HG02623 (cell line): ENCODE measurements at regions not wholly inside any gene's neighbourhood (a gene's known extent, or its start where the extent isn't known, plus 50 kb on each side); places are given as distances from the start of the nearest gene placed in this dataset.
"Not testable (repeated sequence)": the region's sequence is repeated elsewhere in the genome, so short reads cannot be mapped to it uniquely, and the experiment has no call there.

Experiments used
- ATAC-seq: cut with Tn5 transposase; IDR thresholded peaks from one replicate; pipeline ENCODE4 v1.9.1; 2021; ENCODE audit warnings: moderate library complexity; ENCODE audit not compliant: unreplicated experiment

- ATAC-seq, result no peak
Observed at GRCh38 chr18:38575023-38575422, 1009.4 kb upstream of the CELF4 start.

DNA sequence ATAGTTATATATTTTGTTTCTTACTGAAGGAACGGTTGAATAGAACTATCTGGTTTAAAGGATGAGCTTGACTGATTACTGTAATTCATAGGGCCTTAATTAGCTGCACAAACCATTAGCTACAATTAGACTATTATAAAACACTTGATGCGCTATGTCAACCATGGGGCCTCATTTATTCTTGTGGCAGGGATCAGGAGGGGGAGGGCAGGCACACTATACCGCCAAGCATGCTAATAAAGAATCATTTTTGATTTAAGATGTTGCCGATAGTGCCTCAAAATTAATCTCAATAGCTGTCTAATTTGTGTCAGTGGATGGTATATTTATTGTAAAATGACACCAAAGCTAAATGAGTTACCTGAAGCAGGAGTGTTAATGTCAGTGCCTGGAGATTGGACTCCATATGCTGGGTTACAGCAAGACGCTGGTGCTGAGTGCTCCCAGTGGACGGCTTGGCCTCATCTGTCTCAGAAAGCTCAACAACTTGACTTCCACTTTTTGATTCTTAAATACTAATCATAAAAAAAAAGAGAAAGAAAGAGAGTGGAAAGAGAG is 1007.0 kb upstream of the CELF4 start:
- ATAC-seq, result no peak

- no peak for ATAC-seq
Observed at GRCh38 chr18:38571651-38572050, 1006.1 kb upstream of the CELF4 start.

- no peak for ATAC-seq
Observed at GRCh38 chr18:38565513-38565912, 999.9 kb upstream of the CELF4 start.

DNA sequence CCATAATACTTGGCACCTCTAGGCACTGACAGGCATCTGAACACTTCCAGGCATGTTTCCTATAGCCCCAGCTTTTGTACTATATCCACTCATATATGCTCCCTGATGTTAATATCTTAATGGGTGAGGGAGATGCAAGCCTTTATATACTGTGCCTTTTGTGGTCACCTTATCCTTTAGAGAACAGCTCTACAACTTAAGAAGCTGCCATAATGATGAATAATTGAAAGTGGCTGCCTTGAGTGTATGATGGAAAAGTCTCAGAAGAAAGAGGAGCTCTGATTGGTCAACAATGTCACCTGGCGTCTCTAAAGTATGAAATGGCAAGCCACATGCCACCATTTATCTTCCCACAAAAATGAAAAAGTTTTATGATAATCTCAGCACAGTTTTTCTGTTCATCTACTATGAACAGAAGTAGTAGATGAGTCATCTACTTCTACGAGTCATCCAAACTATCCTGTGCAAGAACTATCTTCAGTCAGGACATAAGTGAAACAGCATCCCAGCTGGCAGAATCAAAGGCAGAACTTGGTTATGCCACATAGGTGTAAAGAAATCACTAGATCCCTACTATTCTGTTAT is 997.9 kb upstream of the CELF4 start:
- no peak for ATAC-seq

- ATAC-seq, result no peak
Observed at GRCh38 chr18:38557006-38557405, 991.4 kb upstream of the CELF4 start.

- ATAC-seq, result no peak
Observed at GRCh38 chr18:38552732-38553321, 987.2 kb upstream of the CELF4 start.

- no peak for ATAC-seq
Observed at GRCh38 chr18:38551881-38552280, 986.3 kb upstream of the CELF4 start.

DNA sequence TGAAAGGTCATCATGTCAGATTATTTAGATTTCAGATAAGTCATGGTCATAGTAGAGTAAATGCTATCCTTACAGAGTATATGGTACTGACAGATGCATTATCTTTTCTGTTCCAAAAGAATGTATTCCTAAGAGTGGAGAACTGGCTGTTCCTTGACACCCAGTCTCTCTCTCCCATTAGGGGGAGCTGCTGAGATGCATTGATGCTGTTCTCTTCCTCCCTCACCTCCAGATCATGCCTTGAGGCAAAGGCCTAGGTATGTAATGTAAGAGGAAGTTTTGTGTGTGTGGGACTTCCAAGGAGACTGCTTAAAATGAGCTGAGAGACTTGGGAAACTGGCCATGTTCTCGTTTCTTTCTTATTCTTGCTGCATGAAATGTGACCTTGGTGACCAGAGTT is 979.5 kb upstream of the CELF4 start:
- ATAC-seq, result no peak

- no peak for ATAC-seq
Observed at GRCh38 chr18:38539856-38540255, 974.3 kb upstream of the CELF4 start.

- no peak for ATAC-seq
Observed at GRCh38 chr18:38539371-38539770, 973.8 kb upstream of the CELF4 start.

- ATAC-seq, result no peak
Observed at GRCh38 chr18:38534073-38534472, 968.5 kb upstream of the CELF4 start.

- no peak for ATAC-seq
Observed at GRCh38 chr18:38526922-38527321, 961.3 kb upstream of the CELF4 start.

- ATAC-seq, result no peak
Observed at GRCh38 chr18:38525039-38525438, 959.4 kb upstream of the CELF4 start.

GRCh38 chr18:38520786-38521185 is 955.2 kb upstream of the CELF4 start:
- ATAC-seq, result no peak

- ATAC-seq, result no peak
Observed at GRCh38 chr18:38502539-38502938, 936.9 kb upstream of the CELF4 start.

DNA sequence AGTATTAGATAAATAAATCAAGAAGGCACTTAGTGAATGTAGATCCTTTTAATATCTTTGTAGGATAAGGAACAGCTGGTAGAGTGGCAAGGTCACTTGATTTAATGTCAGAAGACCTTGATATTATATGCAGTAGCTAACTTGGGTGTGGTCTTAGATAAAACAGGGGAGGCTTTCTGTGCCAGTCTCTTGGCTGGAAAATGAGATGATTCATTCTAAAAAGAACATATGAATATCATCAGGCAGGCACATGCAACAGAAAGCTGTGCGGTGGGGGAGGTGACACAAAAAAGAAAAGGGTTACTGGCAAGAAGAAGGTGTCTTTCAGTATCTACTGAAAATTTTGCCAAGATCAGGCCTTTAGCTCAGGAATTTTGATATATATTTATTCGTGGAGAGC is 931.7 kb upstream of the CELF4 start:
- ATAC-seq, result no peak

DNA sequence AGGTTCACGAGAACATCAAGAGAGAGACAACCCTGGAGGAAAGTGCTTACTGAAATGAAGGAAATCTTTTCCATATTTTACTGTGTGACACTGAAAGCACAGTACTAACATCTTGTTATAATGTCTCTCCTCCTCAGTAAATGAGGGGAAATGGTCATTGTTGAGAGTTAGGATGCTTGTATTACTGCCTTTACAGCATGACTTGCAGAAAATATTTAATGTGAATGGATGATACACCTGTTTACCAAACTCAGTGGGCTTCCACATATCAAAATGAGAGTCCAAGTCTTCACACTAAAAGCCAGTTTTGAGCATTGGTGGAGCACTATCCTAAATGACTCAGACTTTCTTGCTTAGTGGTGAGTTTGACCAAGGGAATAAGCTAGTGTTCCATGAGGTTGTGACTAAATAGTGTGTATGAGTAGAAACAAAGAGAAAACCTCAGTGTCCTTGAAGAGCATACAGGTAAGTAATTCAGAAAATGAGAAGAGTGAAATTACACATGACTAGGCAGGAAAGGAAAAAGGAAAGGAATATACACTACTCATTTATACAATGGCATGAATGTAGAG is 930.7 kb upstream of the CELF4 start:
- no peak for ATAC-seq

- ATAC-seq, result no peak
Observed at GRCh38 chr18:38494065-38494464, 928.5 kb upstream of the CELF4 start.

GRCh38 chr18:38491195-38491594 is 925.6 kb upstream of the CELF4 start:
- no peak for ATAC-seq

- ATAC-seq, result not testable (repeated sequence)
Observed at GRCh38 chr18:38489721-38490120, 924.1 kb upstream of the CELF4 start.

- no peak for ATAC-seq
Observed at GRCh38 chr18:38487521-38487920, 921.9 kb upstream of the CELF4 start.
